OCI-LY1 (cell line): ENCODE measurements at regions not wholly inside any gene's neighbourhood (a gene's known extent, or its start where the extent isn't known, plus 50 kb on each side); places are given as distances from the start of the nearest gene placed in this dataset.

Experiments used
- H2AFZ ChIP-seq: fragments of 200-600 bp; sonication (generic), shearing (Covaris generic); 2 replicates; pipeline ENCODE4 v1.6.0; 2014; ENCODE audit warnings: antibody characterized with exemption, mild to moderate bottlenecking, low read length
- H3F3A ChIP-seq: fragments of 200-600 bp; sonication (generic), shearing (Covaris generic); 2 replicates; pipeline ENCODE4 v1.6.0; 2014; ENCODE audit warnings: mild to moderate bottlenecking, antibody characterized with exemption, low read length, moderate library complexity; ENCODE audit not compliant: insufficient read depth
- H3K27ac ChIP-seq: fragments of 200-600 bp; sonication (generic); 2 replicates; pipeline ENCODE4 v1.5.1; 2014; ENCODE audit warnings: low read length, mixed run types, mild to moderate bottlenecking, low read depth; ENCODE audit not compliant: poor library complexity, severe bottlenecking
- H3K27me3 ChIP-seq: fragments of 200-600 bp; sonication (generic); 2 replicates; pipeline ENCODE4 v1.6.0; 2014; ENCODE audit warnings: antibody characterized with exemption, mild to moderate bottlenecking, low read length, moderate library complexity; ENCODE audit not compliant: insufficient read depth
- H3K36me3 ChIP-seq: fragments of 200-600 bp; sonication (generic); 2 replicates; pipeline ENCODE4 v1.6.1; 2014; ENCODE audit warnings: mild to moderate bottlenecking, antibody characterized with exemption, low read length, moderate library complexity, mixed read lengths; ENCODE audit not compliant: insufficient read depth
- H3K4me1 ChIP-seq: fragments of 200-600 bp; sonication (generic); 2 replicates; pipeline ENCODE4 v1.5.1; 2014; ENCODE audit warnings: mild to moderate bottlenecking, low read length, moderate library complexity; ENCODE audit not compliant: insufficient read depth, severe bottlenecking
- H3K4me2 ChIP-seq: fragments of 200-600 bp; sonication (generic), shearing (Covaris generic); 2 replicates; pipeline ENCODE4 v1.6.1; 2014; ENCODE audit warnings: low read length
- H3K4me3 ChIP-seq: fragments of 200-600 bp; sonication (generic); 2 replicates; pipeline ENCODE4 v1.5.1; 2014; ENCODE audit warnings: low read length, low read depth, mild to moderate bottlenecking, mixed read lengths; ENCODE audit not compliant: poor library complexity, severe bottlenecking
- H3K79me2 ChIP-seq: fragments of 200-600 bp; shearing (Covaris generic); 2 replicates; pipeline ENCODE4 v1.6.1; 2016; ENCODE audit warnings: mixed run types, low read length, mixed read lengths; ENCODE audit not compliant: insufficient read depth
- H3K9ac ChIP-seq: fragments of 200-600 bp; sonication (generic), shearing (Covaris generic); 2 replicates; pipeline ENCODE4 v1.6.1; 2014; ENCODE audit warnings: mild to moderate bottlenecking, low read length, mixed read lengths
- H3K9me2 ChIP-seq: fragments of 200-600 bp; sonication (generic), shearing (Covaris generic); 2 replicates; pipeline ENCODE4 v1.6.1; 2014; ENCODE audit warnings: low read depth, mild to moderate bottlenecking, low read length, mixed read lengths
- H3K9me3 ChIP-seq: fragments of 200-600 bp; shearing (Covaris generic); 2 replicates; pipeline ENCODE4 v1.6.1; 2014; ENCODE audit warnings: low read length, mixed read lengths
- H4K20me1 ChIP-seq: fragments of 200-600 bp; sonication (generic), shearing (Covaris generic); 2 replicates; pipeline ENCODE4 v1.6.0; 2016; ENCODE audit warnings: mild to moderate bottlenecking, low read length; ENCODE audit not compliant: insufficient read depth
- EZH2 ChIP-seq: fragments of 200-600 bp; sonication (generic), shearing (Covaris generic); IDR thresholded peaks from 2 replicates; pipeline ENCODE4 v1.8.0; 2017; ENCODE audit warnings: borderline replicate concordance, mixed run types, mild to moderate bottlenecking, antibody characterized with exemption, low read length, moderate library complexity, mixed read lengths
- TF ChIP-seq, protein P1 (sequence below): fragments of 200-600 bp; sonication (generic), shearing (Covaris generic); IDR thresholded peaks from 2 replicates; pipeline ENCODE4 v1.5.1; 2017; ENCODE audit warnings: mild to moderate bottlenecking, antibody characterized with exemption, low read length, moderate library complexity, mixed read lengths

GRCh38 chr13:90105849-90106496 lies 1241.5 kb upstream of the MIR17HG start:
- Histone ChIP-seq H3K9me3 (no peaks in the 10 kb centered on the region), H4K20me1 (no peaks in the 10 kb centered on the region), H3K4me3 (no peak overlapping the region), H3K27ac (no peak overlapping the region), H3K9ac (no peak overlapping the region), H3K4me2 (no peak overlapping the region), H3K4me1 (no peaks in the 10 kb centered on the region), H3K9me2 (no peaks in the 10 kb centered on the region), H3F3A (no peaks in the 10 kb centered on the region), H3K79me2 (no peaks in the 10 kb centered on the region), H3K27me3 (no peaks in the 10 kb centered on the region), H3K36me3 (no peaks in the 10 kb centered on the region), H2AFZ (no peak overlapping the region)
- no peak for TF ChIP-seq EZH2
- TF ChIP-seq, protein P1, sequence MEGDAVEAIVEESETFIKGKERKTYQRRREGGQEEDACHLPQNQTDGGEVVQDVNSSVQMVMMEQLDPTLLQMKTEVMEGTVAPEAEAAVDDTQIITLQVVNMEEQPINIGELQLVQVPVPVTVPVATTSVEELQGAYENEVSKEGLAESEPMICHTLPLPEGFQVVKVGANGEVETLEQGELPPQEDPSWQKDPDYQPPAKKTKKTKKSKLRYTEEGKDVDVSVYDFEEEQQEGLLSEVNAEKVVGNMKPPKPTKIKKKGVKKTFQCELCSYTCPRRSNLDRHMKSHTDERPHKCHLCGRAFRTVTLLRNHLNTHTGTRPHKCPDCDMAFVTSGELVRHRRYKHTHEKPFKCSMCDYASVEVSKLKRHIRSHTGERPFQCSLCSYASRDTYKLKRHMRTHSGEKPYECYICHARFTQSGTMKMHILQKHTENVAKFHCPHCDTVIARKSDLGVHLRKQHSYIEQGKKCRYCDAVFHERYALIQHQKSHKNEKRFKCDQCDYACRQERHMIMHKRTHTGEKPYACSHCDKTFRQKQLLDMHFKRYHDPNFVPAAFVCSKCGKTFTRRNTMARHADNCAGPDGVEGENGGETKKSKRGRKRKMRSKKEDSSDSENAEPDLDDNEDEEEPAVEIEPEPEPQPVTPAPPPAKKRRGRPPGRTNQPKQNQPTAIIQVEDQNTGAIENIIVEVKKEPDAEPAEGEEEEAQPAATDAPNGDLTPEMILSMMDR, result no peak

DNA sequence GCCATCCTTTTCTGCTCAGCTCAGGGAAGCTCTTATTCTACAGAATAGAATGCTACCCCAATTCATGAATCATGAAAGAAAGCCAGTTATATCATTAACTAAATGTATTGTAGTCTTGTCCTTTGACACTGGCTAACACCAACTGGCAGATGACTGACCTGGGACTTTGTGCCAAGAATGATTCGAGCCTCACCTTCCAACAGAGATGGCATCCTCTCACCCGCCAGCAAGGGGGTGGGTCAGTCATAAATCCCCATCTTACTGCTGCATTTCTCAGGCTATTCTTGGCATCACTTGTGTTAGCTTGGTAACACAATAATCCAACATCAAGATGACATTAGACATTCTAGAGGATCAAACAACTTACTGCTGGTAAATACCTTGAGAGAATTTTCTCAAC lies 1239.8 kb upstream of the MIR17HG start:
- Histone ChIP-seq H3K4me2 (no peak overlapping the region), H3K36me3 (no peaks in the 10 kb centered on the region), H3K4me1 (no peaks in the 10 kb centered on the region), H3K27ac (no peak overlapping the region), H3K9me2 (no peaks in the 10 kb centered on the region), H3K79me2 (no peaks in the 10 kb centered on the region), H4K20me1 (no peaks in the 10 kb centered on the region), H3F3A (no peaks in the 10 kb centered on the region), H3K9me3 (no peaks in the 10 kb centered on the region), H3K4me3 (no peak overlapping the region), H2AFZ (no peak overlapping the region), H3K27me3 (no peaks in the 10 kb centered on the region), H3K9ac (no peak overlapping the region)
- TF ChIP-seq EZH2, result no peak
- TF ChIP-seq, protein P1, result no peak

DNA sequence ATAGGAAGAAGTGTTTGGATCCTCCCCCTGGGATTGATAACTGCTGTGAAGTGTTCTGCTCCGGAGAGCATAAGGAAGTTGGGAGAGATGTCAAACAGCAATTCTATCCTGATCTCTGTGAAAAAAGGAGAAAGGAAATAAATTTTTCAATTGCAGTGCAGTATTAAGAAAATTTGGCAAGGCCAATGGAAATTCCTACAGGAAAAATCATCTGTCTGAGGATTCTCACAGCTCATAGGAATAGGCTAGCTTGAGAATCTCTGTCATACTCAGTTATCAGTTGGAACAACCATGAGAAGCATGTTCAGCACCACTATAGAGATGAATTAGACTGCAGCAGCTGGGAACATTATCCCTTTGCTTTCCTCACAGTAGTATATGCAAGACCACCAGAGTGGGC lies 1238.9 kb upstream of the MIR17HG start:
- Histone ChIP-seq H3K4me3 (no peak overlapping the region), H3K79me2 (no peaks in the 10 kb centered on the region), H3K9me3 (no peaks in the 10 kb centered on the region), H3K27ac (no peak overlapping the region), H3K9me2 (no peaks in the 10 kb centered on the region), H3K9ac (no peak overlapping the region), H3K4me2 (no peak overlapping the region), H3K4me1 (no peaks in the 10 kb centered on the region), H4K20me1 (no peaks in the 10 kb centered on the region), H3K36me3 (no peaks in the 10 kb centered on the region), H3F3A (no peaks in the 10 kb centered on the region), H3K27me3 (no peaks in the 10 kb centered on the region), H2AFZ (no peak overlapping the region)
- TF ChIP-seq, protein P1, result no peak
- no peak for TF ChIP-seq EZH2
